Activated CD8-positive, alpha-beta T cell treated with anti-CD3 and anti-CD28 coated beads, Interleukin-2, amount 10 ng/mL, durations not matched to agents 7 days and 5 days (primary cell): ENCODE measurements at regions not wholly inside any gene's neighbourhood (a gene's known extent, or its start where the extent isn't known, plus 50 kb on each side); places are given as distances from the start of the nearest gene placed in this dataset.
A peak's percentile ranks its signal among the peaks of the same experiment; 100 is the strongest.

Experiments used
- ATAC-seq: fragments of 150-1000 bp; cut with Tn5 transposase; one replicate; pipeline ENCODE4 v1.10.0; 2021; ENCODE audit warnings: moderate library complexity
- CTCF ChIA-PET: fragments of 350-600 bp; sonication (Branson Sonifier 250); formaldehyde crosslinking; loops from one replicate; lab custom pipeline; 2021; ENCODE audit warnings: antibody characterized with exemption; lab: Charles Lee
- POLR2A ChIA-PET: fragments of 350-600 bp; sonication (Branson Sonifier 250); formaldehyde crosslinking; loops from one replicate; lab custom pipeline; 2021; ENCODE audit warnings: antibody characterized with exemption; lab: Charles Lee
- DNase-seq: peaks from one replicate; pipeline ENCODE4 v3.0.0-alpha.2; 2020
- H3K27ac Mint-ChIP-seq: one replicate; pipeline ENCODE4 v1.8.0; 2021; ENCODE audit warnings: mild to moderate bottlenecking, mixed read lengths
- H3K27me3 Mint-ChIP-seq: one replicate; pipeline ENCODE4 v1.8.0; 2021; ENCODE audit warnings: low read depth, mixed read lengths
- H3K36me3 Mint-ChIP-seq: one replicate; pipeline ENCODE4 v1.8.0; 2021; ENCODE audit warnings: low read depth, mixed read lengths
- H3K4me1 Mint-ChIP-seq: one replicate; pipeline ENCODE4 v1.8.0; 2021; ENCODE audit warnings: low read depth, mixed read lengths
- H3K4me3 Mint-ChIP-seq: one replicate; pipeline ENCODE4 v1.8.0; 2021; ENCODE audit warnings: mild to moderate bottlenecking, mixed read lengths
- H3K9me3 Mint-ChIP-seq: one replicate; pipeline ENCODE4 v1.8.0; 2022; ENCODE audit warnings: mixed read lengths; ENCODE audit not compliant: insufficient read depth

- no peak for DNase-seq
- ChIA-PET CTCF (no interaction called here), POLR2A (no interaction called here)
- no peaks in the 10 kb centered on the region for H3K4me1 Mint-ChIP-seq
- ATAC-seq, result no peak
- H3K27ac Mint-ChIP-seq, result no peak overlapping the region
- H3K27me3 Mint-ChIP-seq, result no peaks in the 10 kb centered on the region
- H3K4me3 Mint-ChIP-seq, result no peak overlapping the region
- H3K36me3 Mint-ChIP-seq, result no peaks in the 10 kb centered on the region
- H3K9me3 Mint-ChIP-seq, result peaks cover 17% of the 10 kb centered on the region
Observed at GRCh38 chr5:30099634-30100033, 1093.9 kb upstream of the CDH6 start.

GRCh38 chr5:30098940-30099339 is 1094.5 kb upstream of the CDH6 start:
- no peaks in the 10 kb centered on the region for H3K36me3 Mint-ChIP-seq
- no peak overlapping the region for H3K27ac Mint-ChIP-seq
- no peak overlapping the region for H3K4me3 Mint-ChIP-seq
- POLR2A ChIA-PET, result no interaction called here
- no peak for DNase-seq
- H3K4me1 Mint-ChIP-seq, result no peaks in the 10 kb centered on the region
- H3K9me3 Mint-ChIP-seq, result peaks cover 17% of the 10 kb centered on the region
- CTCF ChIA-PET, result no interaction called here
- no peaks in the 10 kb centered on the region for H3K27me3 Mint-ChIP-seq
- ATAC-seq, result no peak

GRCh38 chr5:30092548-30092947 is 1100.9 kb upstream of the CDH6 start:
- CTCF ChIA-PET, result no interaction called here

GRCh38 chr5:30069441-30070263 is 1123.8 kb upstream of the CDH6 start:
- H3K4me3 Mint-ChIP-seq, result no peak overlapping the region
- ATAC-seq, result no peak
- H3K27ac Mint-ChIP-seq, result no peak overlapping the region
- H3K9me3 Mint-ChIP-seq, result peaks cover 13% of the 10 kb centered on the region
- ChIA-PET POLR2A (no interaction called here), CTCF (no interaction called here)
- no peaks in the 10 kb centered on the region for H3K36me3 Mint-ChIP-seq
- no peak for DNase-seq
- no peaks in the 10 kb centered on the region for H3K4me1 Mint-ChIP-seq
- H3K27me3 Mint-ChIP-seq, result no peaks in the 10 kb centered on the region

More at GRCh38 chr5:30092548-30092947, 1100.9 kb upstream of the CDH6 start:
- Mint-ChIP-seq H3K4me1 (no peaks in the 10 kb centered on the region), H3K36me3 (no peaks in the 10 kb centered on the region), H3K27ac (no peak overlapping the region), H3K9me3 (peaks cover 18% of the 10 kb centered on the region), H3K4me3 (no peak overlapping the region), H3K27me3 (no peaks in the 10 kb centered on the region)
- no peak for DNase-seq
- ATAC-seq, result no peak
- POLR2A ChIA-PET, result no interaction called here

GRCh38 chr5:30063503-30063902 is 1130.0 kb upstream of the CDH6 start:
- POLR2A ChIA-PET, result no interaction called here
- no peaks in the 10 kb centered on the region for H3K4me1 Mint-ChIP-seq
- peaks cover 13% of the 10 kb centered on the region for H3K9me3 Mint-ChIP-seq
- H3K4me3 Mint-ChIP-seq, result no peak overlapping the region
- H3K27me3 Mint-ChIP-seq, result no peaks in the 10 kb centered on the region
- DNase-seq (no peak), ATAC-seq (no peak)
- H3K27ac Mint-ChIP-seq, result no peak overlapping the region
- H3K36me3 Mint-ChIP-seq, result no peaks in the 10 kb centered on the region
- CTCF ChIA-PET, result no interaction called here

- ChIA-PET CTCF (interaction anchor here (1.4 kb wide), 1 partner anchor 11 kb away, joined by 4 read pairs; no protein-coding TSS in a partner anchor), POLR2A (no interaction called here)
- H3K9me3 Mint-ChIP-seq, result peaks cover 3% of the 10 kb centered on the region
- H3K36me3 Mint-ChIP-seq, result no peaks in the 10 kb centered on the region
- no peak for DNase-seq
- no peaks in the 10 kb centered on the region for H3K27me3 Mint-ChIP-seq
- H3K27ac Mint-ChIP-seq, result no peak overlapping the region
- H3K4me1 Mint-ChIP-seq, result no peaks in the 10 kb centered on the region
- no peak overlapping the region for H3K4me3 Mint-ChIP-seq
- ATAC-seq, result no peak
Observed at GRCh38 chr5:30051976-30052375, 1141.5 kb upstream of the CDH6 start.

- Mint-ChIP-seq H3K27me3 (no peaks in the 10 kb centered on the region), H3K4me1 (no peaks in the 10 kb centered on the region), H3K4me3 (no peak overlapping the region), H3K27ac (no peak overlapping the region), H3K9me3 (peaks cover 7% of the 10 kb centered on the region), H3K36me3 (no peaks in the 10 kb centered on the region)
- ATAC-seq, result no peak
- CTCF ChIA-PET, result interaction anchor here (1.0 to 1.4 kb wide), 2 partner anchors 10 kb away, joined by 3 to 4 read pairs; no protein-coding TSS in a partner anchor
- POLR2A ChIA-PET, result no interaction called here
- DNase-seq, result no peak
Observed at GRCh38 chr5:30050056-30050815, 1143.2 kb upstream of the CDH6 start.

GRCh38 chr5:30042677-30043076 is 1150.8 kb upstream of the CDH6 start:
- Mint-ChIP-seq H3K27ac (no peak overlapping the region), H3K4me1 (no peaks in the 10 kb centered on the region), H3K9me3 (peaks cover 4% of the 10 kb centered on the region), H3K4me3 (no peak overlapping the region), H3K36me3 (no peaks in the 10 kb centered on the region), H3K27me3 (no peaks in the 10 kb centered on the region)
- DNase-seq (no peak), ATAC-seq (no peak)
- ChIA-PET POLR2A (no interaction called here), CTCF (no interaction called here)

GRCh38 chr5:30041831-30042385 is 1151.6 kb upstream of the CDH6 start:
- H3K27ac Mint-ChIP-seq, result no peak overlapping the region
- no peak for ATAC-seq
- no peaks in the 10 kb centered on the region for H3K4me1 Mint-ChIP-seq
- H3K4me3 Mint-ChIP-seq, result no peak overlapping the region
- H3K27me3 Mint-ChIP-seq, result no peaks in the 10 kb centered on the region
- H3K9me3 Mint-ChIP-seq, result peaks cover 4% of the 10 kb centered on the region
- DNase-seq, result no peak
- no peaks in the 10 kb centered on the region for H3K36me3 Mint-ChIP-seq
- ChIA-PET CTCF (no interaction called here), POLR2A (no interaction called here)

GRCh38 chr5:30041291-30041690 is 1152.2 kb upstream of the CDH6 start:
- ChIA-PET POLR2A (no interaction called here), CTCF (interaction anchor here (1.3 kb wide), 1 partner anchor 10 kb away, joined by 4 read pairs; no protein-coding TSS in a partner anchor)
- Mint-ChIP-seq H3K9me3 (peaks cover 4% of the 10 kb centered on the region), H3K27ac (no peak overlapping the region), H3K4me3 (no peak overlapping the region), H3K36me3 (no peaks in the 10 kb centered on the region), H3K27me3 (no peaks in the 10 kb centered on the region), H3K4me1 (no peaks in the 10 kb centered on the region)
- DNase-seq, result no peak
- no peak for ATAC-seq

- Mint-ChIP-seq H3K9me3 (peaks cover under 1% of the 10 kb centered on the region), H3K4me1 (no peaks in the 10 kb centered on the region), H3K27ac (no peak overlapping the region), H3K36me3 (no peaks in the 10 kb centered on the region), H3K27me3 (no peaks in the 10 kb centered on the region), H3K4me3 (no peak overlapping the region)
- DNase-seq, result peak; percentile 25
- no peak for ATAC-seq
- CTCF ChIA-PET, result interaction anchor here (0.6 to 1.3 kb wide), 4 partner anchors 9 to 360 kb away, joined by 3 to 4 read pairs (median 3); no protein-coding TSS in a partner anchor
- POLR2A ChIA-PET, result no interaction called here
Observed at GRCh38 chr5:30040488-30041118, 1152.9 kb upstream of the CDH6 start.
